Gastroesophageal sphincter (tissue), 4 donors: ENCODE measurements at regions not wholly inside any gene's neighbourhood (a gene's known extent, or its start where the extent isn't known, plus 50 kb on each side); places are given as distances from the start of the nearest gene placed in this dataset.

Experiments used
- ATAC-seq: fragments of 150-250 bp; one replicate; pipeline ENCODE4 v1.9.1; 2016; ENCODE audit warnings: mild to moderate bottlenecking, moderate library complexity
- H3K27ac ChIP-seq, 4 donors: fragments of 200-600 bp; sonication (generic) in 3 of 4; 1 replicate in 3 of 4; 2 replicates in 1 of 4; pipeline ENCODE4 v1.5.1; 2016 to 2019
- H3K27me3 ChIP-seq: fragments of 200-600 bp; sonication (generic); one replicate; pipeline ENCODE4 v1.5.1; 2019
- H3K36me3 ChIP-seq, 2 donors: fragments of 200-600 bp; sonication (generic); one replicate each; pipeline ENCODE4 v1.5.1; 2019; ENCODE audit warnings: control low read depth in 1 of 2
- H3K4me1 ChIP-seq, 3 donors: fragments of 200-600 bp; sonication (generic); 1 replicate in 2 of 3; 2 replicates in 1 of 3; pipeline ENCODE4 v1.5.1; 2016 to 2019; ENCODE audit warnings: control low read depth in 2 of 3
- H3K4me3 ChIP-seq, 2 donors: fragments of 200-600 bp; sonication (generic); one replicate each; pipeline ENCODE4 v1.5.1; 2019; ENCODE audit warnings: mild to moderate bottlenecking in 1 of 2, moderate library complexity in 1 of 2
- H3K9me3 ChIP-seq, 3 donors: fragments of 200-600 bp; sonication (generic); one replicate each; pipeline ENCODE4 v1.5.1; 2017 to 2019; ENCODE audit warnings: control low read depth in 2 of 3
- CTCF ChIP-seq, 4 experiments: fragments of 200-600 bp in 2 of 4; fragments of 450-650 bp in 2 of 4; sonication (generic) in 1 of 4; IDR thresholded peaks; one replicate each; pipeline ENCODE4 v1.5.1; 2017 to 2019; ENCODE audit warnings: antibody characterized with exemption in 4 of 4, mild to moderate bottlenecking in 2 of 4, moderate library complexity in 2 of 4
- EP300 ChIP-seq: sonication (generic); formaldehyde crosslinking; IDR thresholded peaks from one replicate; pipeline ENCODE4 v1.6.1; 2017; ENCODE audit warnings: antibody characterized with exemption, mild to moderate bottlenecking
- POLR2A ChIP-seq, 2 donors: fragments of 450-650 bp; IDR thresholded peaks; one replicate each; pipeline ENCODE4 v1.6.1; 2017; ENCODE audit warnings: antibody characterized with exemption in 2 of 2, mild to moderate bottlenecking in 2 of 2, moderate library complexity in 1 of 2
- POLR2AphosphoS5 ChIP-seq: sonication (generic); formaldehyde crosslinking; IDR thresholded peaks from one replicate; pipeline ENCODE4 v1.6.1; 2017; ENCODE audit warnings: antibody characterized with exemption
- WGBS, 2 donors: methylation state at CpG; one replicate each; pipeline ENCODE4 v1.1.5; 2018; ENCODE audit warnings: low coverage in 1 of 2; 5-methylcytosine and 5-hydroxymethylcytosine counted together

- no peak for ATAC-seq
- H3K36me3 ChIP-seq, result no peaks in the 10 kb centered on the region
- H3K27me3 ChIP-seq, result peaks cover 3% of the 10 kb centered on the region
- WGBS, 2 donors, result 10 to 28% methylated on average over 3 of the region's 3 CpGs
- no peaks in the 10 kb centered on the region for H3K9me3 ChIP-seq
- no peak overlapping the region for H3K4me3 ChIP-seq
- no peak overlapping the region for H3K27ac ChIP-seq
- no peaks in the 10 kb centered on the region for H3K4me1 ChIP-seq
- TF ChIP-seq EP300, result no peak
- no peak for TF ChIP-seq POLR2A (IDR thresholded peaks at IDR 0.05)
- TF ChIP-seq CTCF (IDR thresholded peaks at IDR 0.05), result no peak
- TF ChIP-seq POLR2AphosphoS5, result no peak
These were observed 481.6 kb downstream of the NTRK2 start for GRCh38 chr9:85151162-85151561.

GRCh38 chr9:85147046-85147640 lies 477.6 kb downstream of the NTRK2 start:
- ATAC-seq, result no peak
- no peak for TF ChIP-seq CTCF (IDR thresholded peaks at IDR 0.05)
- TF ChIP-seq POLR2AphosphoS5, result no peak
- TF ChIP-seq POLR2A (IDR thresholded peaks at IDR 0.05), result no peak
- TF ChIP-seq EP300, result no peak
- Histone ChIP-seq H3K27me3 (peaks cover 18% of the 10 kb centered on the region), H3K9me3 (no peaks in the 10 kb centered on the region), H3K27ac (no peak overlapping the region), H3K36me3 (no peaks in the 10 kb centered on the region), H3K4me1 (no peaks in the 10 kb centered on the region), H3K4me3 (no peak overlapping the region)
- WGBS, 2 donors, result 55 to 67% methylated on average over 4 of the region's 4 CpGs

- Histone ChIP-seq H3K4me3 (no peak overlapping the region), H3K9me3 (no peaks in the 10 kb centered on the region), H3K36me3 (no peaks in the 10 kb centered on the region), H3K4me1 (no peaks in the 10 kb centered on the region), H3K27me3 (peaks cover 15% of the 10 kb centered on the region), H3K27ac (no peak overlapping the region)
- peak; percentile 7 for ATAC-seq
- 88% methylated on average over 1 of the region's 1 CpG; no CpG with 5 or more reads in 1 of the 2 donors for WGBS, 2 donors
- TF ChIP-seq EP300, result no peak
- TF ChIP-seq CTCF (IDR thresholded peaks at IDR 0.05), result peak in 3 of 4 experiments; percentile 25 to 50 (median 35)
- TF ChIP-seq POLR2AphosphoS5, result no peak
- no peak for TF ChIP-seq POLR2A (IDR thresholded peaks at IDR 0.05)
These were observed 473.4 kb downstream of the NTRK2 start for GRCh38 chr9:85142968-85143367.

GRCh38 chr9:85142496-85142911 lies 473.0 kb downstream of the NTRK2 start:
- Histone ChIP-seq H3K4me1 (no peaks in the 10 kb centered on the region), H3K9me3 (no peaks in the 10 kb centered on the region), H3K4me3 (no peak overlapping the region), H3K27ac (no peak overlapping the region), H3K27me3 (peaks cover 15% of the 10 kb centered on the region), H3K36me3 (no peaks in the 10 kb centered on the region)
- WGBS, 2 donors, result 60 to 75% methylated on average over 1 to 4 of the region's 4 CpGs
- no peak for TF ChIP-seq POLR2AphosphoS5
- no peak for TF ChIP-seq EP300
- TF ChIP-seq CTCF (IDR thresholded peaks at IDR 0.05), result no peak
- TF ChIP-seq POLR2A (IDR thresholded peaks at IDR 0.05), result no peak
- peak; percentile 5 for ATAC-seq

GRCh38 chr9:85137696-85138095 lies 468.2 kb downstream of the NTRK2 start:
- no peaks in the 10 kb centered on the region for H3K4me1 ChIP-seq
- WGBS, 2 donors, result 76 to 78% methylated on average over 4 to 5 of the region's 5 CpGs
- ATAC-seq, result no peak
- H3K27me3 ChIP-seq, result no peaks in the 10 kb centered on the region
- no peaks in the 10 kb centered on the region for H3K9me3 ChIP-seq
- TF ChIP-seq EP300, result no peak
- TF ChIP-seq POLR2AphosphoS5, result no peak
- TF ChIP-seq POLR2A (IDR thresholded peaks at IDR 0.05), result no peak
- TF ChIP-seq CTCF (IDR thresholded peaks at IDR 0.05), result no peak
- H3K4me3 ChIP-seq, result no peak overlapping the region
- no peaks in the 10 kb centered on the region for H3K36me3 ChIP-seq
- no peak overlapping the region for H3K27ac ChIP-seq
